Right atrium auricular region (tissue), 2 donors: ENCODE measurements at regions not wholly inside any gene's neighbourhood (a gene's known extent, or its start where the extent isn't known, plus 50 kb on each side); places are given as distances from the start of the nearest gene placed in this dataset.
A peak's percentile ranks its signal among the peaks of the same experiment; 100 is the strongest.

Experiments
- DNase-seq: peaks from one replicate; pipeline ENCODE4 v3.0.0-alpha.2; 2019; ENCODE audit warnings: low spot score
- H3K27ac ChIP-seq, 2 donors: fragments of 200-600 bp; sonication (generic); 1 replicate in 1 of 2; 2 replicates in 1 of 2; pipeline ENCODE4 v1.5.1; 2016 to 2019
- H3K27me3 ChIP-seq, 2 donors: fragments of 200-600 bp; sonication (generic); one replicate each; pipeline versions ENCODE4 v1.5.1 to v1.6.0; 2017 to 2019
- H3K36me3 ChIP-seq: fragments of 200-600 bp; sonication (generic); one replicate; pipeline ENCODE4 v1.5.1; 2016
- H3K4me1 ChIP-seq, 2 donors: fragments of 200-600 bp; sonication (generic); one replicate each; pipeline versions ENCODE4 v1.5.1 to v1.6.0; 2017 to 2019
- H3K4me3 ChIP-seq, 2 donors: fragments of 200-600 bp; sonication (generic); 1 replicate in 1 of 2; 2 replicates in 1 of 2; pipeline ENCODE4 v1.5.1; 2017 to 2019; ENCODE audit warnings: mild to moderate bottlenecking in 1 of 2, moderate library complexity in 1 of 2
- H3K9me3 ChIP-seq, 2 donors: fragments of 200-600 bp; sonication (generic); one replicate each; pipeline ENCODE4 v1.5.1; 2019
- CTCF ChIP-seq, 2 donors: fragments of 200-600 bp; sonication (generic); IDR thresholded peaks; one replicate each; pipeline ENCODE4 v1.5.1; 2019; ENCODE audit warnings: antibody characterized with exemption in 2 of 2

- Histone ChIP-seq H3K27me3 (no peaks in the 10 kb centered on the region), H3K9me3 (no peaks in the 10 kb centered on the region), H3K4me1 (peaks cover 0 to 17% of the 10 kb centered on the region in 2 donors), H3K4me3 (no peak overlapping the region), H3K27ac (no peak overlapping the region), H3K36me3 (no peaks in the 10 kb centered on the region)
- TF ChIP-seq CTCF (IDR thresholded peaks at IDR 0.05), result no peak
- no peak for DNase-seq
These were observed 682.0 kb upstream of the RAB6C start for GRCh38 chr2:129297430-129297829.

GRCh38 chr2:129299338-129299737, 680.1 kb upstream of the RAB6C start:
- H3K36me3 ChIP-seq, result no peaks in the 10 kb centered on the region
- no peak for DNase-seq
- H3K4me1 ChIP-seq, result peaks cover 0 to 17% of the 10 kb centered on the region in 2 donors
- no peak overlapping the region for H3K4me3 ChIP-seq
- H3K27me3 ChIP-seq, result no peaks in the 10 kb centered on the region
- H3K9me3 ChIP-seq, result no peaks in the 10 kb centered on the region
- no peak overlapping the region for H3K27ac ChIP-seq
- no peak for TF ChIP-seq CTCF (IDR thresholded peaks at IDR 0.05)

GRCh38 chr2:129299756-129300155, 679.7 kb upstream of the RAB6C start:
- no peak for DNase-seq
- no peaks in the 10 kb centered on the region for H3K9me3 ChIP-seq
- H3K27me3 ChIP-seq, result no peaks in the 10 kb centered on the region
- no peak overlapping the region for H3K27ac ChIP-seq
- H3K4me3 ChIP-seq, result no peak overlapping the region
- H3K4me1 ChIP-seq, result peaks cover 0 to 17% of the 10 kb centered on the region in 2 donors
- no peak for TF ChIP-seq CTCF (IDR thresholded peaks at IDR 0.05)
- no peaks in the 10 kb centered on the region for H3K36me3 ChIP-seq

GRCh38 chr2:129300456-129300855, 679.0 kb upstream of the RAB6C start:
- no peak for DNase-seq
- H3K4me1 ChIP-seq, result peaks cover 0 to 17% of the 10 kb centered on the region in 2 donors
- no peak for TF ChIP-seq CTCF (IDR thresholded peaks at IDR 0.05)
- H3K27me3 ChIP-seq, result no peaks in the 10 kb centered on the region
- no peaks in the 10 kb centered on the region for H3K36me3 ChIP-seq
- H3K4me3 ChIP-seq, result no peak overlapping the region
- no peaks in the 10 kb centered on the region for H3K9me3 ChIP-seq
- H3K27ac ChIP-seq, result no peak overlapping the region

- H3K36me3 ChIP-seq, result no peaks in the 10 kb centered on the region
- DNase-seq, result peak; percentile 61
- peak overlapping the region; percentile 9 to 18 for H3K27ac ChIP-seq
- H3K27me3 ChIP-seq, result no peaks in the 10 kb centered on the region
- no peak overlapping the region for H3K4me3 ChIP-seq
- peaks cover 0 to 17% of the 10 kb centered on the region in 2 donors for H3K4me1 ChIP-seq
- TF ChIP-seq CTCF (IDR thresholded peaks at IDR 0.05), result no peak
- H3K9me3 ChIP-seq, result no peaks in the 10 kb centered on the region
These were observed 678.0 kb upstream of the RAB6C start for GRCh38 chr2:129301431-129301913.

- Histone ChIP-seq H3K27me3 (no peaks in the 10 kb centered on the region), H3K36me3 (no peaks in the 10 kb centered on the region), H3K4me3 (no peak overlapping the region), H3K4me1 (peaks cover 0 to 17% of the 10 kb centered on the region in 2 donors), H3K27ac (no peak overlapping the region), H3K9me3 (no peaks in the 10 kb centered on the region)
- no peak for TF ChIP-seq CTCF (IDR thresholded peaks at IDR 0.05)
- DNase-seq, result no peak
These were observed 677.4 kb upstream of the RAB6C start for GRCh38 chr2:129302106-129302505.
